K562 (cell line): ENCODE measurements at regions not wholly inside any gene's neighbourhood (a gene's known extent, or its start where the extent isn't known, plus 50 kb on each side); places are given as distances from the start of the nearest gene placed in this dataset.
A peak's percentile ranks its signal among the peaks of the same experiment; 100 is the strongest.

Experiments
- ELF4 ChIP-seq: fragments of 450-650 bp; formaldehyde crosslinking; IDR thresholded peaks from 2 replicates; pipeline ENCODE4 v1.4.0; 2022; ENCODE audit warnings: missing genetic modification characterization
- EP400 ChIP-seq: fragments of 450-650 bp; IDR thresholded peaks from 2 replicates; pipeline ENCODE4 v1.6.1; 2017; ENCODE audit warnings: antibody characterized with exemption, mild to moderate bottlenecking, moderate library complexity
- HDAC1 ChIP-seq, 2 experiments: fragments of 450-650 bp; IDR thresholded peaks; 2 replicates each; pipeline ENCODE4 v1.6.1; 2016 to 2017; ENCODE audit warnings: inconsistent platforms in 1 of 2, mild to moderate bottlenecking in 1 of 2, moderate library complexity in 1 of 2
- MEIS2 ChIP-seq: fragments of 450-650 bp; IDR thresholded peaks from 2 replicates; pipeline ENCODE4 v1.6.1; 2014; ENCODE audit warnings: mild to moderate bottlenecking; ENCODE audit not compliant: partially characterized antibody
- NFE2 ChIP-seq: IDR thresholded peaks from 2 replicates; pipeline ENCODE4 v1.6.1; 2014; ENCODE audit warnings: antibody characterized with exemption, low read depth
- RBM14 ChIP-seq: fragments of 200-400 bp; formaldehyde crosslinking; IDR thresholded peaks from 2 replicates; pipeline ENCODE4 v1.6.1; 2018; ENCODE audit warnings: low read depth, mild to moderate bottlenecking, low read length, moderate library complexity, borderline replicate concordance; ENCODE audit not compliant: insufficient read depth
- REST ChIP-seq, 2 experiments: fragments of 450-650 bp; formaldehyde crosslinking in 1 of 2; IDR thresholded peaks; 2 replicates each; pipeline versions ENCODE4 v1.4.0 to v1.6.1; 2014 to 2020; ENCODE audit warnings: mild to moderate bottlenecking in 2 of 2, borderline replicate concordance in 1 of 2, low read depth in 1 of 2
- SMARCC2 ChIP-seq: fragments of 450-650 bp; IDR thresholded peaks from 2 replicates; pipeline ENCODE4 v1.6.1; 2017; ENCODE audit warnings: antibody characterized with exemption, moderate library complexity, mild to moderate bottlenecking, low read depth
- ZNF316 ChIP-seq: fragments of 450-650 bp; IDR thresholded peaks from 2 replicates; pipeline ENCODE4 v1.6.1; 2016
- ZNF785 ChIP-seq: fragments of 250-450 bp; sonication (Bioruptor Pico); IDR thresholded peaks from 2 replicates; pipeline ENCODE4 v1.4.0; 2020; ENCODE audit warnings: mild to moderate bottlenecking
- TF ChIP-seq, protein P1 (sequence below): fragments of 450-650 bp; IDR thresholded peaks from 2 replicates; pipeline ENCODE4 v1.6.1; 2016

DNA sequence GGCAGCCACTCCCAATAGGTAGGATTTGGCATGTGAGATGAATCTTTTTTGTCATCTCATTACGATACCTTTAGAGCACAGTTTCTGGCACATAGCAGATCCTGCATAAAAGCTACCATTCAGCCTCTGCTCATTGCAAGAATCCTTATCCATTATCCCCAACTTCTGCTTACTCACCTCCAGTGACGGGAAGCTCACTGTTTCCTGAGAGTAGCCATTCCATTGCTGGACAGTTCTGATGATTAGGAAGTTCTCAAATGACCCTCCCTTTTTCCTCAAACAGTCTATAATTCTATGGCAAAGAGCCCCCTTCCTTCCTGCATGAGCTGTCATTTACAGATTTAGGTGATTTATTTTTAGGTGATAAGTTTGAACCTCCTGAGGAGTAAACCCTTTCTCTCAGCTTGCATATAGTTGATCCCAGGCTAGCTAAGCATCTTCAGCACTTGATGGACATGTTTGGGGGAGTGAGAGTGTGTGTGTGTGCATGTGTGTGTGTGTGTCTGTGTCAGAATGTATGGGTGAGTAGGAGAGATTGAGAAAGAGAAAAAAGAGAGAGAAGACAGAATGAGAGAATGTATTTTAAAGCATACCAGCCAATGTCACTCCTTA is 109.7 kb downstream of the LSM3 start (continued):
- TF ChIP-seq SMARCC2 (no peak), REST (IDR thresholded peaks at IDR 0.05; ENCODE audit: borderline replicate concordance) (peak; percentile 53), REST (CRISPR knock-in tag; IDR thresholded peaks at IDR 0.05; ENCODE audit: low read depth) (no peak), MEIS2 (peak; percentile 76), EP400 (no peak), ZNF785 (CRISPR knock-in tag) (no peak), ELF4 (no peak), HDAC1 (IDR thresholded peaks at IDR 0.05) (0 out of 4 replicates have a peak, but pooled peaks of 1 of the 2 experiments have one; percentile 20), NFE2 (peak; percentile 62), RBM14 (no peak), ZNF316 (peak; percentile 42)
- TF ChIP-seq, protein P1, sequence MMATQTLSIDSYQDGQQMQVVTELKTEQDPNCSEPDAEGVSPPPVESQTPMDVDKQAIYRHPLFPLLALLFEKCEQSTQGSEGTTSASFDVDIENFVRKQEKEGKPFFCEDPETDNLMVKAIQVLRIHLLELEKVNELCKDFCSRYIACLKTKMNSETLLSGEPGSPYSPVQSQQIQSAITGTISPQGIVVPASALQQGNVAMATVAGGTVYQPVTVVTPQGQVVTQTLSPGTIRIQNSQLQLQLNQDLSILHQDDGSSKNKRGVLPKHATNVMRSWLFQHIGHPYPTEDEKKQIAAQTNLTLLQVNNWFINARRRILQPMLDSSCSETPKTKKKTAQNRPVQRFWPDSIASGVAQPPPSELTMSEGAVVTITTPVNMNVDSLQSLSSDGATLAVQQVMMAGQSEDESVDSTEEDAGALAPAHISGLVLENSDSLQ = peak; percentile 75
